NT2/D1 (cell line): ENCODE measurements at regions not wholly inside any gene's neighbourhood (a gene's known extent, or its start where the extent isn't known, plus 50 kb on each side); places are given as distances from the start of the nearest gene placed in this dataset.

Experiments used
- SUZ12 ChIP-seq: IDR thresholded peaks from 2 replicates; pipeline ENCODE4 v1.6.1; 2011; ENCODE audit not compliant: insufficient read length, insufficient read depth; ENCODE audit errors: extremely low read depth
- ZNF274 ChIP-seq: IDR thresholded peaks from 2 replicates; pipeline ENCODE4 v1.6.1; 2011; ENCODE audit warnings: mild to moderate bottlenecking, low read depth, low read length

DNA sequence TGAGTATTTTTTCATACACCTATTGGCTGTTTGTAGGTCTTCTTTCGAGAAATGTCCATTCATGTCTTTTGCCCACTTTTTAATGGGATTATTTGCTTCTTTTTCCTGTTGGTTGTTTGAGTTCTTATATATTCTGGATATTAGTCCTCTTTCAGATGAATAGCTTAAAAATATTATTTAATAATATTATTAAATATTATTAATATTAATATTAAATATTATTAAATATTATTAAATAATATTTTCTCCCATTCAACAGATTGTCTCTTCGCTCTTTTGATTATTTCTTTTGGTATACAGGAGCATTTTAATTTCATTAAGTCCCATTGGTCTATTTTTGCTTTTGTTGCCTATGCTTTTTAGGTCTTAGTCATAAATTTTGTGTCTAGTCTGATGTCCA, 361.9 kb downstream of the TSN start:
- no peak for TF ChIP-seq ZNF274
- TF ChIP-seq SUZ12: no peak
